MCF 10A (cell line): ENCODE measurements at regions not wholly inside any gene's neighbourhood (a gene's known extent, or its start where the extent isn't known, plus 50 kb on each side); places are given as distances from the start of the nearest gene placed in this dataset.
"Not testable (repeated sequence)": the region's sequence is repeated elsewhere in the genome, so short reads cannot be mapped to it uniquely, and the experiment has no call there.

Experiments
- BruUV-seq: library from RNA; stranded (reverse); fragments of 400-500 nt; replicated peaks from 2 replicates; lab custom pipeline; 2021; lab: Mats Ljungman, UMichigan
- CTCF ChIA-PET: fragments of 300-600 bp; sonication (Branson Sonifier 250); formaldehyde crosslinking; extraction: SDS; loops from one replicate; lab custom pipeline; 2021; ENCODE audit warnings: antibody characterized with exemption, inconsistent platforms; lab: Yijun Ruan, JAX
- POLR2A ChIA-PET: fragments of 300-600, 350-650 bp; sonication (Branson Sonifier 250); formaldehyde crosslinking; extraction: SDS; loops from one replicate; lab custom pipeline; 2020; ENCODE audit warnings: antibody characterized with exemption, inconsistent platforms; lab: Yijun Ruan, JAX
- DNase-seq: peaks from one replicate; pipeline ENCODE4 v3.0.0-alpha.2; 2018; ENCODE audit not compliant: unreplicated experiment
- H3K27ac Mint-ChIP-seq: one replicate; pipeline ENCODE4 v1.8.0; 2022; ENCODE audit warnings: mild to moderate bottlenecking, low read depth, mixed read lengths; ENCODE audit not compliant: unreplicated experiment
- H3K27me3 Mint-ChIP-seq: one replicate; pipeline ENCODE4 v1.8.0; 2022; ENCODE audit warnings: mixed read lengths; ENCODE audit not compliant: insufficient read depth, unreplicated experiment
- H3K36me3 Mint-ChIP-seq: one replicate; pipeline ENCODE4 v1.8.0; 2022; ENCODE audit warnings: mild to moderate bottlenecking, moderate library complexity, mixed read lengths; ENCODE audit not compliant: insufficient read depth, unreplicated experiment
- H3K4me1 Mint-ChIP-seq: one replicate; pipeline ENCODE4 v1.8.0; 2022; ENCODE audit warnings: mixed read lengths; ENCODE audit not compliant: insufficient read depth, unreplicated experiment
- H3K4me3 Mint-ChIP-seq: one replicate; pipeline ENCODE4 v1.8.0; 2022; ENCODE audit warnings: mild to moderate bottlenecking, moderate library complexity, mixed read lengths; ENCODE audit not compliant: unreplicated experiment
- H3K9me3 Mint-ChIP-seq: one replicate; pipeline ENCODE4 v1.8.0; 2022; ENCODE audit warnings: mixed read lengths; ENCODE audit not compliant: unreplicated experiment
- CTCF ChIP-seq: fragments of 200-600 bp; IDR thresholded peaks from one replicate; pipeline ENCODE4 v1.8.0; 2022; ENCODE audit warnings: antibody characterized with exemption, mild to moderate bottlenecking; ENCODE audit not compliant: unreplicated experiment
- intact Hi-C: fragments of 100-400 bp; cut with micrococcal nuclease; formaldehyde crosslinking; loops from 2 replicates; pipeline ENCODE4 v1.14.1; 2022

GRCh38 chrX:146615628-146616348 is 193.8 kb upstream of the CXorf51B start:
- Mint-ChIP-seq H3K27me3 (no peaks in the 10 kb centered on the region), H3K4me1 (no peaks in the 10 kb centered on the region), H3K27ac (peak overlapping the region; percentile 80), H3K4me3 (no peak overlapping the region), H3K36me3 (no peaks in the 10 kb centered on the region), H3K9me3 (no peaks in the 10 kb centered on the region)
- BruUV-seq = no TSS peak
- DNase-seq = no peak
- ChIA-PET CTCF (no interaction called here), POLR2A (no interaction called here)
- no peak for TF ChIP-seq CTCF
- intact Hi-C loops = no loop called here

DNA sequence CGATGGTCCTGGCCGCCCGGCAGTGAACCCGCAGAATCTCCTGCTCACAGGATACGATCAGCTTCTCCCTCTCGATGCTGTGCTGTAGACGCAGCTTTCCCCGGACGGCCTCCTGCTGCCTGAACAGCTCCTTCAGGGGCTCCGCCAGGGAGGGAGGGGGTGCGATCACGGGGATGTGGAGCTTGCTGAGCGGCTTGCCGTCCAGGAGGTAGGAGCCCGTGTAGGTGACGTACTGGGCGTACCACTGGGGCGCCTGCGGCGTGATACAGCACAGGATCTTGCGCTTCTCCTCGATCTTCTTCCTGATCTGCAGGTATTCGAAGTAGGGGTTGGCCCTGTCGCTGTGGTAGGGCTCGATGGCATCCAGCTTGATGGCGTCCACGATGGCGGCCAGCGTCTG is 189.6 kb upstream of the CXorf51B start:
- H3K4me1 Mint-ChIP-seq, POLR2A ChIA-PET, H3K36me3 Mint-ChIP-seq, H3K27ac Mint-ChIP-seq, DNase-seq, H3K9me3 Mint-ChIP-seq, H3K27me3 Mint-ChIP-seq, H3K4me3 Mint-ChIP-seq, CTCF ChIA-PET, BruUV-seq, intact Hi-C loops: not testable (repeated sequence)

GRCh38 chrX:146658379-146658778 is 151.2 kb upstream of the CXorf51B start:
- no peak for TF ChIP-seq CTCF
- ChIA-PET POLR2A (no interaction called here), CTCF (interaction anchor here (0.7 kb wide), 1 partner anchor 51 kb away, joined by 3 read pairs; no protein-coding TSS in a partner anchor)
- peaks cover 13% of the 10 kb centered on the region for H3K9me3 Mint-ChIP-seq
- DNase-seq = no peak
- no peak overlapping the region for H3K4me3 Mint-ChIP-seq
- no peak overlapping the region for H3K27ac Mint-ChIP-seq
- no peaks in the 10 kb centered on the region for H3K27me3 Mint-ChIP-seq
- intact Hi-C loops = no loop called here
- peaks cover 5% of the 10 kb centered on the region for H3K36me3 Mint-ChIP-seq
- no TSS peak for BruUV-seq
- no peaks in the 10 kb centered on the region for H3K4me1 Mint-ChIP-seq

- Mint-ChIP-seq H3K9me3 (no peaks in the 10 kb centered on the region), H3K27ac (no peak overlapping the region), H3K4me3 (no peak overlapping the region), H3K36me3 (no peaks in the 10 kb centered on the region), H3K4me1 (no peaks in the 10 kb centered on the region), H3K27me3 (no peaks in the 10 kb centered on the region)
- peak; percentile 0 for DNase-seq
- TF ChIP-seq CTCF = no peak
- POLR2A ChIA-PET = no interaction called here
- intact Hi-C loops = no loop called here
- no TSS peak for BruUV-seq
- CTCF ChIA-PET = no interaction called here
These were observed 101.8 kb upstream of the CXorf51B start for GRCh38 chrX:146707781-146708180.

GRCh38 chrX:146708866-146709265 is 100.7 kb upstream of the CXorf51B start:
- H3K36me3 Mint-ChIP-seq, BruUV-seq, H3K4me1 Mint-ChIP-seq, H3K9me3 Mint-ChIP-seq, intact Hi-C loops, POLR2A ChIA-PET, DNase-seq, H3K27me3 Mint-ChIP-seq, H3K27ac Mint-ChIP-seq, CTCF ChIA-PET, H3K4me3 Mint-ChIP-seq: not testable (repeated sequence)
